GM23338 (cell line): ENCODE measurements at regions not wholly inside any gene's neighbourhood (a gene's known extent, or its start where the extent isn't known, plus 50 kb on each side); places are given as distances from the start of the nearest gene placed in this dataset.

Experiments used
- ATAC-seq: fragments of 200-7000 bp; cut with Tn5 transposase; 3 replicates; pipeline ENCODE4 v1.9.1; 2020
- DNase-seq: peaks from one replicate; pipeline ENCODE4 v3.0.0-alpha.2; 2015; ENCODE audit warnings: low spot score
- H2AFZ ChIP-seq: fragments of 200-600 bp; sonication (generic); 2 replicates; pipeline ENCODE4 v1.8.0; 2016; ENCODE audit warnings: antibody characterized with exemption, mild to moderate bottlenecking, moderate library complexity
- H3F3A ChIP-seq: fragments of 200-600 bp; sonication (generic); replicated peaks from 2 replicates; pipeline ENCODE4 v1.8.0; 2017; ENCODE audit warnings: antibody characterized with exemption, mixed run types, low read depth
- H3K27ac ChIP-seq: fragments of 200-600 bp; sonication (generic); 2 replicates; pipeline ENCODE4 v1.6.1; 2016; ENCODE audit warnings: low read depth
- H3K27me3 ChIP-seq: fragments of 200-600 bp; sonication (generic); 2 replicates; pipeline ENCODE4 v1.8.0; 2016; ENCODE audit warnings: mild to moderate bottlenecking, mixed run types, moderate library complexity; ENCODE audit not compliant: insufficient read depth
- H3K36me3 ChIP-seq: fragments of 200-600 bp; sonication (generic); 2 replicates; pipeline ENCODE4 v1.8.0; 2016; ENCODE audit warnings: mild to moderate bottlenecking; ENCODE audit not compliant: insufficient read depth
- H3K4me1 ChIP-seq: fragments of 200-600 bp; sonication (generic); 2 replicates; pipeline ENCODE4 v1.8.0; 2016; ENCODE audit warnings: mild to moderate bottlenecking, moderate library complexity; ENCODE audit not compliant: insufficient read depth
- H3K4me2 ChIP-seq: fragments of 200-600 bp; sonication (generic); 2 replicates; pipeline ENCODE4 v1.7.1; 2017; ENCODE audit warnings: mixed run types
- H3K4me3 ChIP-seq: fragments of 200-600 bp; sonication (generic); 2 replicates; pipeline ENCODE4 v1.6.1; 2016; ENCODE audit warnings: mixed run types
- H3K79me2 ChIP-seq: fragments of 200-600 bp; sonication (generic); replicated peaks from 2 replicates; pipeline ENCODE4 v1.8.0; 2017; ENCODE audit warnings: mild to moderate bottlenecking; ENCODE audit not compliant: insufficient read depth
- H3K9me2 ChIP-seq: fragments of 200-600 bp; sonication (generic); 2 replicates; pipeline ENCODE4 v1.8.0; 2017; ENCODE audit not compliant: insufficient read depth
- H4K20me1 ChIP-seq: fragments of 200-600 bp; sonication (generic); replicated peaks from 2 replicates; pipeline ENCODE4 v1.8.0; 2017; ENCODE audit warnings: mild to moderate bottlenecking; ENCODE audit not compliant: insufficient read depth
- H3K27ac Mint-ChIP-seq: 2 replicates; pipeline ENCODE4 v1.8.0; 2020; ENCODE audit warnings: inconsistent platforms, mild to moderate bottlenecking, moderate library complexity, mixed read lengths
- H3K27me3 Mint-ChIP-seq: 3 replicates; pipeline ENCODE4 v1.8.0; 2022; ENCODE audit warnings: low read depth, mild to moderate bottlenecking, moderate library complexity, mixed read lengths, inconsistent platforms; ENCODE audit not compliant: insufficient read depth, poor library complexity
- H3K36me3 Mint-ChIP-seq: 3 replicates; pipeline ENCODE4 v1.8.0; 2021; ENCODE audit warnings: low read depth, mild to moderate bottlenecking, inconsistent platforms, moderate library complexity, mixed read lengths
- H3K4me1 Mint-ChIP-seq: 3 replicates; pipeline ENCODE4 v1.8.0; 2020; ENCODE audit warnings: mild to moderate bottlenecking, inconsistent platforms, mixed read lengths
- H3K4me3 Mint-ChIP-seq: 3 replicates; pipeline ENCODE4 v1.8.0; 2021; ENCODE audit warnings: moderate library complexity, mild to moderate bottlenecking, inconsistent platforms, mixed read lengths
- H3K9me3 Mint-ChIP-seq: 3 replicates; pipeline ENCODE4 v1.8.0; 2020; ENCODE audit warnings: moderate library complexity, mild to moderate bottlenecking, inconsistent platforms, mixed read lengths
- CREB1 ChIP-seq: fragments of 250-450 bp; sonication (Bioruptor Pico); IDR thresholded peaks from 2 replicates; pipeline ENCODE4 v1.5.0; 2020; ENCODE audit warnings: low read depth, mild to moderate bottlenecking, moderate library complexity
- EZH2 ChIP-seq: fragments of 200-600 bp; sonication (generic); IDR thresholded peaks from one replicate; pipeline ENCODE4 v1.8.0; 2017; ENCODE audit warnings: antibody characterized with exemption, mild to moderate bottlenecking, low read depth; ENCODE audit not compliant: unreplicated experiment
- EZH2phosphoT487 ChIP-seq: fragments of 200-600 bp; sonication (generic); IDR thresholded peaks from one replicate; pipeline ENCODE4 v1.8.1; 2018; ENCODE audit warnings: antibody characterized with exemption; ENCODE audit not compliant: unreplicated experiment
- JUNB ChIP-seq: IDR thresholded peaks from one replicate; pipeline ENCODE4 v1.6.1; 2016; ENCODE audit warnings: antibody characterized with exemption; ENCODE audit not compliant: unreplicated experiment
- NANOG ChIP-seq: IDR thresholded peaks from 2 replicates; pipeline ENCODE4 v1.6.1; 2016; ENCODE audit warnings: antibody characterized with exemption, borderline replicate concordance
- POLR2AphosphoS5 ChIP-seq: IDR thresholded peaks from 2 replicates; pipeline ENCODE4 v1.6.1; 2016; ENCODE audit warnings: antibody characterized with exemption, low read depth
- STAT1 ChIP-seq: IDR thresholded peaks from one replicate; pipeline ENCODE4 v1.6.1; 2016; ENCODE audit warnings: antibody characterized with exemption; ENCODE audit not compliant: unreplicated experiment
- ZNF114 ChIP-seq: fragments of 250-450 bp; sonication (Bioruptor Pico); IDR thresholded peaks from 2 replicates; pipeline ENCODE4 v1.5.0; 2020; ENCODE audit warnings: mild to moderate bottlenecking, moderate library complexity
- ZNF331 ChIP-seq: fragments of 250-450 bp; sonication (Bioruptor Pico); IDR thresholded peaks from 2 replicates; pipeline ENCODE4 v1.5.0; 2020; ENCODE audit warnings: low read depth, mild to moderate bottlenecking, moderate library complexity
- TF ChIP-seq, protein P1 (sequence below): IDR thresholded peaks from one replicate; pipeline ENCODE4 v1.6.1; 2018; ENCODE audit warnings: antibody characterized with exemption; ENCODE audit not compliant: unreplicated experiment
- TF ChIP-seq, protein P2 (sequence below): fragments of 250-450 bp; sonication (Bioruptor Pico); IDR thresholded peaks from 2 replicates; pipeline ENCODE4 v1.5.0; 2020; ENCODE audit warnings: mild to moderate bottlenecking, moderate library complexity
- TF ChIP-seq, protein P3 (sequence below), 2 experiments: fragments of 200-600 bp in 1 of 2; sonication (generic) in 1 of 2; conservative IDR thresholded peaks; 2 replicates each; pipeline versions ENCODE4 v1.5.1 to v1.6.1; 2016 to 2017; ENCODE audit warnings: antibody characterized with exemption in 2 of 2, low read depth in 2 of 2, mild to moderate bottlenecking in 2 of 2, moderate library complexity in 1 of 2

DNA sequence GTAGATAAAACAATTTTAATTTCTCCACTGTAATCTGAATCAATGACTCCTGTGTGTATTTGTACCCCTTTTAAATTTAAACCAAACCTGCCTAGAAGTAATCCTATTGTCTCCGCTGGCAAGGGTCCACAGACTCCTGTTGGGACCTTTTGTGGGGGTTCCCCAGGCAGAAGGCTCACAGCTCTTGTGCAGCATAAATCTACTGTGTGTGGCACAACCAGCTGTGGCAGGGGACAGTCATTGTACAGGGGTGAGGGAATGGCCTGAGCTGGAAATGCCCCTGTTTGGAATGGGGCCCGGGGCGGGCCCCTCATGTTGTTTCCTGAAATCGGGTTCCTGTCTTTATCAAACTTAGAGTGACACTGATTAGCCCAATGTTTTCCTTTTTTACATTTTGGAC lies 318.2 kb upstream of the FAM98A start:
- no peak for DNase-seq
- H2AFZ ChIP-seq = no peak overlapping the region
- no peak overlapping the region for H3K27ac ChIP-seq
- Mint-ChIP-seq H3K36me3 (peaks cover 50% of the 10 kb centered on the region), H3K4me1 (no peaks in the 10 kb centered on the region), H3K27me3 (no peaks in the 10 kb centered on the region), H3K4me3 (no peak overlapping the region), H3K9me3 (peaks cover 66% of the 10 kb centered on the region), H3K27ac (no peak overlapping the region)
- H3K9me2 ChIP-seq = peaks cover 6% of the 10 kb centered on the region; the same call in 1 of the 2 replicates
- H3K4me1 ChIP-seq = no peaks in the 10 kb centered on the region
- no peak overlapping the region for H3K4me3 ChIP-seq
- no peaks in the 10 kb centered on the region for H3F3A ChIP-seq
- no peak for ATAC-seq
- peaks cover 12% of the 10 kb centered on the region for H3K36me3 ChIP-seq
- TF ChIP-seq JUNB (no peak), EZH2phosphoT487 (no peak), POLR2AphosphoS5 (no peak), ZNF331 (CRISPR knock-in tag) (no peak), NANOG (no peak), STAT1 (no peak), ZNF114 (CRISPR knock-in tag) (no peak), EZH2 (no peak), CREB1 (no peak)
- TF ChIP-seq, protein P1, sequence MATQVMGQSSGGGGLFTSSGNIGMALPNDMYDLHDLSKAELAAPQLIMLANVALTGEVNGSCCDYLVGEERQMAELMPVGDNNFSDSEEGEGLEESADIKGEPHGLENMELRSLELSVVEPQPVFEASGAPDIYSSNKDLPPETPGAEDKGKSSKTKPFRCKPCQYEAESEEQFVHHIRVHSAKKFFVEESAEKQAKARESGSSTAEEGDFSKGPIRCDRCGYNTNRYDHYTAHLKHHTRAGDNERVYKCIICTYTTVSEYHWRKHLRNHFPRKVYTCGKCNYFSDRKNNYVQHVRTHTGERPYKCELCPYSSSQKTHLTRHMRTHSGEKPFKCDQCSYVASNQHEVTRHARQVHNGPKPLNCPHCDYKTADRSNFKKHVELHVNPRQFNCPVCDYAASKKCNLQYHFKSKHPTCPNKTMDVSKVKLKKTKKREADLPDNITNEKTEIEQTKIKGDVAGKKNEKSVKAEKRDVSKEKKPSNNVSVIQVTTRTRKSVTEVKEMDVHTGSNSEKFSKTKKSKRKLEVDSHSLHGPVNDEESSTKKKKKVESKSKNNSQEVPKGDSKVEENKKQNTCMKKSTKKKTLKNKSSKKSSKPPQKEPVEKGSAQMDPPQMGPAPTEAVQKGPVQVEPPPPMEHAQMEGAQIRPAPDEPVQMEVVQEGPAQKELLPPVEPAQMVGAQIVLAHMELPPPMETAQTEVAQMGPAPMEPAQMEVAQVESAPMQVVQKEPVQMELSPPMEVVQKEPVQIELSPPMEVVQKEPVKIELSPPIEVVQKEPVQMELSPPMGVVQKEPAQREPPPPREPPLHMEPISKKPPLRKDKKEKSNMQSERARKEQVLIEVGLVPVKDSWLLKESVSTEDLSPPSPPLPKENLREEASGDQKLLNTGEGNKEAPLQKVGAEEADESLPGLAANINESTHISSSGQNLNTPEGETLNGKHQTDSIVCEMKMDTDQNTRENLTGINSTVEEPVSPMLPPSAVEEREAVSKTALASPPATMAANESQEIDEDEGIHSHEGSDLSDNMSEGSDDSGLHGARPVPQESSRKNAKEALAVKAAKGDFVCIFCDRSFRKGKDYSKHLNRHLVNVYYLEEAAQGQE = no peak
- TF ChIP-seq, protein P2, sequence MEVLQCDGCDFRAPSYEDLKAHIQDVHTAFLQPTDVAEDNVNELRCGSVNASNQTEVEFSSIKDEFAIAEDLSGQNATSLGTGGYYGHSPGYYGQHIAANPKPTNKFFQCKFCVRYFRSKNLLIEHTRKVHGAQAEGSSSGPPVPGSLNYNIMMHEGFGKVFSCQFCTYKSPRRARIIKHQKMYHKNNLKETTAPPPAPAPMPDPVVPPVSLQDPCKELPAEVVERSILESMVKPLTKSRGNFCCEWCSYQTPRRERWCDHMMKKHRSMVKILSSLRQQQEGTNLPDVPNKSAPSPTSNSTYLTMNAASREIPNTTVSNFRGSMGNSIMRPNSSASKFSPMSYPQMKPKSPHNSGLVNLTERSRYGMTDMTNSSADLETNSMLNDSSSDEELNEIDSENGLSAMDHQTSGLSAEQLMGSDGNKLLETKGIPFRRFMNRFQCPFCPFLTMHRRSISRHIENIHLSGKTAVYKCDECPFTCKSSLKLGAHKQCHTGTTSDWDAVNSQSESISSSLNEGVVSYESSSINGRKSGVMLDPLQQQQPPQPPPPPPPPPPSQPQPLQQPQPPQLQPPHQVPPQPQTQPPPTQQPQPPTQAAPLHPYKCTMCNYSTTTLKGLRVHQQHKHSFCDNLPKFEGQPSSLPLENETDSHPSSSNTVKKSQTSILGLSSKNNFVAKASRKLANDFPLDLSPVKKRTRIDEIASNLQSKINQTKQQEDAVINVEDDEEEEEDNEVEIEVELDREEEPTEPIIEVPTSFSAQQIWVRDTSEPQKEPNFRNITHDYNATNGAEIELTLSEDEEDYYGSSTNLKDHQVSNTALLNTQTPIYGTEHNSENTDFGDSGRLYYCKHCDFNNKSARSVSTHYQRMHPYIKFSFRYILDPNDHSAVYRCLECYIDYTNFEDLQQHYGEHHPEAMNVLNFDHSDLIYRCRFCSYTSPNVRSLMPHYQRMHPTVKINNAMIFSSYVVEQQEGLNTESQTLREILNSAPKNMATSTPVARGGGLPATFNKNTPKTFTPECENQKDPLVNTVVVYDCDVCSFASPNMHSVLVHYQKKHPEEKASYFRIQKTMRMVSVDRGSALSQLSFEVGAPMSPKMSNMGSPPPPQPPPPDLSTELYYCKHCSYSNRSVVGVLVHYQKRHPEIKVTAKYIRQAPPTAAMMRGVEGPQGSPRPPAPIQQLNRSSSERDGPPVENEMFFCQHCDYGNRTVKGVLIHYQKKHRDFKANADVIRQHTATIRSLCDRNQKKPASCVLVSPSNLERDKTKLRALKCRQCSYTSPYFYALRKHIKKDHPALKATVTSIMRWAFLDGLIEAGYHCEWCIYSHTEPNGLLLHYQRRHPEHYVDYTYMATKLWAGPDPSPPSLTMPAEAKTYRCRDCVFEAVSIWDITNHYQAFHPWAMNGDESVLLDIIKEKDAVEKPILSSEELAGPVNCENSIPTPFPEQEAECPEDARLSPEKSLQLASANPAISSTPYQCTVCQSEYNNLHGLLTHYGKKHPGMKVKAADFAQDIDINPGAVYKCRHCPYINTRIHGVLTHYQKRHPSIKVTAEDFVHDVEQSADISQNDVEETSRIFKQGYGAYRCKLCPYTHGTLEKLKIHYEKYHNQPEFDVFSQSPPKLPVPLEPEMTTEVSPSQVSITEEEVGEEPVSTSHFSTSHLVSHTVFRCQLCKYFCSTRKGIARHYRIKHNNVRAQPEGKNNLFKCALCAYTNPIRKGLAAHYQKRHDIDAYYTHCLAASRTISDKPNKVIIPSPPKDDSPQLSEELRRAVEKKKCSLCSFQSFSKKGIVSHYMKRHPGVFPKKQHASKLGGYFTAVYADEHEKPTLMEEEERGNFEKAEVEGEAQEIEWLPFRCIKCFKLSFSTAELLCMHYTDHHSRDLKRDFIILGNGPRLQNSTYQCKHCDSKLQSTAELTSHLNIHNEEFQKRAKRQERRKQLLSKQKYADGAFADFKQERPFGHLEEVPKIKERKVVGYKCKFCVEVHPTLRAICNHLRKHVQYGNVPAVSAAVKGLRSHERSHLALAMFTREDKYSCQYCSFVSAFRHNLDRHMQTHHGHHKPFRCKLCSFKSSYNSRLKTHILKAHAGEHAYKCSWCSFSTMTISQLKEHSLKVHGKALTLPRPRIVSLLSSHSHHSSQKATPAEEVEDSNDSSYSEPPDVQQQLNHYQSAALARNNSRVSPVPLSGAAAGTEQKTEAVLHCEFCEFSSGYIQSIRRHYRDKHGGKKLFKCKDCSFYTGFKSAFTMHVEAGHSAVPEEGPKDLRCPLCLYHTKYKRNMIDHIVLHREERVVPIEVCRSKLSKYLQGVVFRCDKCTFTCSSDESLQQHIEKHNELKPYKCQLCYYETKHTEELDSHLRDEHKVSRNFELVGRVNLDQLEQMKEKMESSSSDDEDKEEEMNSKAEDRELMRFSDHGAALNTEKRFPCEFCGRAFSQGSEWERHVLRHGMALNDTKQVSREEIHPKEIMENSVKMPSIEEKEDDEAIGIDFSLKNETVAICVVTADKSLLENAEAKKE (CRISPR knock-in tag) = no peak
- TF ChIP-seq, protein P3, sequence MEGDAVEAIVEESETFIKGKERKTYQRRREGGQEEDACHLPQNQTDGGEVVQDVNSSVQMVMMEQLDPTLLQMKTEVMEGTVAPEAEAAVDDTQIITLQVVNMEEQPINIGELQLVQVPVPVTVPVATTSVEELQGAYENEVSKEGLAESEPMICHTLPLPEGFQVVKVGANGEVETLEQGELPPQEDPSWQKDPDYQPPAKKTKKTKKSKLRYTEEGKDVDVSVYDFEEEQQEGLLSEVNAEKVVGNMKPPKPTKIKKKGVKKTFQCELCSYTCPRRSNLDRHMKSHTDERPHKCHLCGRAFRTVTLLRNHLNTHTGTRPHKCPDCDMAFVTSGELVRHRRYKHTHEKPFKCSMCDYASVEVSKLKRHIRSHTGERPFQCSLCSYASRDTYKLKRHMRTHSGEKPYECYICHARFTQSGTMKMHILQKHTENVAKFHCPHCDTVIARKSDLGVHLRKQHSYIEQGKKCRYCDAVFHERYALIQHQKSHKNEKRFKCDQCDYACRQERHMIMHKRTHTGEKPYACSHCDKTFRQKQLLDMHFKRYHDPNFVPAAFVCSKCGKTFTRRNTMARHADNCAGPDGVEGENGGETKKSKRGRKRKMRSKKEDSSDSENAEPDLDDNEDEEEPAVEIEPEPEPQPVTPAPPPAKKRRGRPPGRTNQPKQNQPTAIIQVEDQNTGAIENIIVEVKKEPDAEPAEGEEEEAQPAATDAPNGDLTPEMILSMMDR (conservative IDR thresholded peaks at IDR 0.05; ENCODE audit: low read depth in 2 of 2) = no peak
- no peaks in the 10 kb centered on the region for H3K79me2 ChIP-seq
- no peaks in the 10 kb centered on the region for H4K20me1 ChIP-seq
- H3K27me3 ChIP-seq = no peaks in the 10 kb centered on the region
- H3K4me2 ChIP-seq = no peak overlapping the region
